Heart left ventricle (tissue), 13 donors: ENCODE measurements at regions not wholly inside any gene's neighbourhood (a gene's known extent, or its start where the extent isn't known, plus 50 kb on each side); places are given as distances from the start of the nearest gene placed in this dataset.

Experiments used
- CTCF ChIP-seq, 12 donors: fragments of 200-600 bp; sonication (generic) in 4 of 12; IDR thresholded peaks; one replicate each; pipeline versions ENCODE4 v1.5.0 to v1.8.0; 2018 to 2022; ENCODE audit warnings: antibody characterized with exemption in 12 of 12, mild to moderate bottlenecking in 5 of 12
- POLR2A ChIP-seq, 2 donors: fragments of 450-650 bp; IDR thresholded peaks; one replicate each; pipeline ENCODE4 v1.6.1; 2017; ENCODE audit warnings: antibody characterized with exemption in 2 of 2, mild to moderate bottlenecking in 2 of 2, moderate library complexity in 2 of 2
- donor health status: ischemic (EF 13 %, LVEDD 7.1; RV severe dilation, severe dysfunction).
- donor health status: DM: no; HTN: yes; CAD: no.
- donor health status: DM: no; HTN: no; CAD: no.
- donor health status: ischemic (EF 25% LVEDD 6.9; RV normal size, moderate dysfunction).
- donor health status: ischemic (EF 25% LVEDD 5.7; RV mildly dilated, moderate dysfunction).
- donor health status: ischemic (EF 35%, LVEDD 5.7; RV mildly dilated, moderate dysfunction).
- donor health status: nonischemic (EF 11% LVEDD 7.7; RV severe dilation, severe dysfunction).
- donor health status: DM: yes; HTN: yes; CAD: no.
- donor health status: PGD.
- donor health status: ischemic (EF 29% LVEDD 5.4; RV normal size, mild dysfunction).
- donor health status: nonischemic (EF 23%, LVEDD 6.1; RV moderate dilation, normal function).

- TF ChIP-seq CTCF (IDR thresholded peaks at IDR 0.05) (no peak), POLR2A (IDR thresholded peaks at IDR 0.05) (no peak)
These were observed 152.9 kb upstream of the INHBA start for GRCh38 chr7:41855798-41856197.
